ENCODE measurements at regions not wholly inside any gene's neighbourhood (a gene's known extent, or its start where the extent isn't known, plus 50 kb on each side); places are given as distances from the start of the nearest gene placed in this dataset.

GRCh38 chr14:95034788-95035187, 122.5 kb downstream of the DICER1 start:
- H3K27ac Mint-ChIP-seq (ENCODE audit: unreplicated experiment) = no peak overlapping the region
- TF ChIP-seq CTCF (IDR thresholded peaks at IDR 0.05; ENCODE audit: partially characterized antibody, unreplicated experiment) = no peak
- H3K9me3 Mint-ChIP-seq (ENCODE audit: unreplicated experiment) = no peaks in the 10 kb centered on the region
- H3K27me3 Mint-ChIP-seq (ENCODE audit: unreplicated experiment) = no peaks in the 10 kb centered on the region
- no peak for DNase-seq
- H3K4me3 Mint-ChIP-seq (ENCODE audit: unreplicated experiment) = no peak overlapping the region
- peaks cover 9% of the 10 kb centered on the region for H3K36me3 Mint-ChIP-seq (ENCODE audit: unreplicated experiment)
- peaks cover 14% of the 10 kb centered on the region for H3K4me1 Mint-ChIP-seq (ENCODE audit: low read depth, unreplicated experiment)

- no peaks in the 10 kb centered on the region for H3K9me3 Mint-ChIP-seq (ENCODE audit: unreplicated experiment)
- no peak overlapping the region for H3K4me3 Mint-ChIP-seq (ENCODE audit: unreplicated experiment)
- H3K36me3 Mint-ChIP-seq (ENCODE audit: unreplicated experiment) = peaks cover 9% of the 10 kb centered on the region
- no peaks in the 10 kb centered on the region for H3K27me3 Mint-ChIP-seq (ENCODE audit: unreplicated experiment)
- no peak for DNase-seq
- TF ChIP-seq CTCF (IDR thresholded peaks at IDR 0.05; ENCODE audit: partially characterized antibody, unreplicated experiment) = no peak
- H3K4me1 Mint-ChIP-seq (ENCODE audit: low read depth, unreplicated experiment) = peaks cover 14% of the 10 kb centered on the region
- H3K27ac Mint-ChIP-seq (ENCODE audit: unreplicated experiment) = no peak overlapping the region
These were observed 123.4 kb downstream of the DICER1 start for GRCh38 chr14:95033682-95034632.

- TF ChIP-seq CTCF (IDR thresholded peaks at IDR 0.05; ENCODE audit: partially characterized antibody, unreplicated experiment) = no peak
- peaks cover 14% of the 10 kb centered on the region for H3K4me1 Mint-ChIP-seq (ENCODE audit: low read depth, unreplicated experiment)
- no peaks in the 10 kb centered on the region for H3K27me3 Mint-ChIP-seq (ENCODE audit: unreplicated experiment)
- no peak overlapping the region for H3K4me3 Mint-ChIP-seq (ENCODE audit: unreplicated experiment)
- no peaks in the 10 kb centered on the region for H3K9me3 Mint-ChIP-seq (ENCODE audit: unreplicated experiment)
- H3K36me3 Mint-ChIP-seq (ENCODE audit: unreplicated experiment) = peaks cover 9% of the 10 kb centered on the region
- DNase-seq = no peak
- H3K27ac Mint-ChIP-seq (ENCODE audit: unreplicated experiment) = no peak overlapping the region
These were observed 124.3 kb downstream of the DICER1 start for GRCh38 chr14:95033031-95033430.

GRCh38 chr14:95026851-95027463, 130.4 kb downstream of the DICER1 start:
- no peak for TF ChIP-seq CTCF (IDR thresholded peaks at IDR 0.05; ENCODE audit: partially characterized antibody, unreplicated experiment)
- Mint-ChIP-seq H3K27me3 (ENCODE audit: unreplicated experiment) (no peaks in the 10 kb centered on the region), H3K36me3 (ENCODE audit: unreplicated experiment) (peaks cover under 1% of the 10 kb centered on the region), H3K9me3 (ENCODE audit: unreplicated experiment) (no peaks in the 10 kb centered on the region), H3K4me1 (ENCODE audit: low read depth, unreplicated experiment) (no peaks in the 10 kb centered on the region), H3K27ac (ENCODE audit: unreplicated experiment) (no peak overlapping the region), H3K4me3 (ENCODE audit: unreplicated experiment) (no peak overlapping the region)
- DNase-seq = no peak

- Mint-ChIP-seq H3K27me3 (ENCODE audit: unreplicated experiment) (no peaks in the 10 kb centered on the region), H3K9me3 (ENCODE audit: unreplicated experiment) (no peaks in the 10 kb centered on the region), H3K4me3 (ENCODE audit: unreplicated experiment) (no peak overlapping the region), H3K36me3 (ENCODE audit: unreplicated experiment) (no peaks in the 10 kb centered on the region), H3K27ac (ENCODE audit: unreplicated experiment) (no peak overlapping the region), H3K4me1 (ENCODE audit: low read depth, unreplicated experiment) (no peaks in the 10 kb centered on the region)
- TF ChIP-seq CTCF (IDR thresholded peaks at IDR 0.05; ENCODE audit: partially characterized antibody, unreplicated experiment) = no peak
- DNase-seq = no peak
These were observed 131.4 kb downstream of the DICER1 start for GRCh38 chr14:95025941-95026340.

Measured in glutamatergic neuron (in vitro differentiated cells).